HG02588 (cell line): ENCODE measurements at regions not wholly inside any gene's neighbourhood (a gene's known extent, or its start where the extent isn't known, plus 50 kb on each side); places are given as distances from the start of the nearest gene placed in this dataset.
"Not testable (repeated sequence)": the region's sequence is repeated elsewhere in the genome, so short reads cannot be mapped to it uniquely, and the experiment has no call there.

Source experiments
- ATAC-seq: cut with Tn5 transposase; IDR thresholded peaks from one replicate; pipeline ENCODE4 v1.9.1; 2021; ENCODE audit warnings: mild to moderate bottlenecking, moderate library complexity; ENCODE audit not compliant: unreplicated experiment

DNA sequence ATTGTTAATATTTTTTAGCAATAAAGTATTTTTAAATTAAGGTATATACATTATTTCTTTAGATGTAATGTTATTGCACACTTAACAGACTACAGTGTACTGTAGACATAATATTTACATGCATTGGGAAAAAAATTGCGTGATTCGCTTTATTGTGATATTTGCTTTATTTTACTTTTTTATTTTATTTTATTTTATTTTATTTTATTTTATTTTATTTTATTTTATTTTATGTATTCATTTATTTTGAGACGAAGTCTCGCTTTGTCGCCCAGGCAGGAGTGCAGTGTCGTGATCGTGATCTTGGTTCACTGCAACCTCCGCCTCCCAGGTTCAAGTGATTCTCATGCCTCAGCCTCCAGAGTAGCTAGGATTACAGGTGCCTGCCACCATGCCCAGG, 1522.7 kb downstream of the AMY1C start:
- not testable (repeated sequence) for ATAC-seq

DNA sequence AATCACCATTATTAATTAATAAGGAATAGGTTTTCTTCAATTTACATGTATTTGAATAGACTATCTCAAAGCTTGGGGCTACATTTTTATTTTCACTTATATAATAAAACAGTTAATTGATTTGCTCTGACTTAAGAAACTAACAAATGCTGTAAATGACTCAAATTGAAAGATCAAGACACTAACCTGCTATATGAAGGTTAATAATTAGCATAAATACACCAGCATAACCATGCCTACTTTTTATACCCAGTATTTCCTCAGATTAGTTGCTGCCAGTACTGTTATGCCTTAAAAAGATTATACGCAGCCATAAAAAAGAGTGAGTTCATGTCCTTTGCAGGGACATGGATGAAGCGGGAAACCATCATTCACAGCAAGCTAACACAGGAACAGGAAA, 1545.1 kb downstream of the AMY1C start:
- no peak for ATAC-seq

DNA sequence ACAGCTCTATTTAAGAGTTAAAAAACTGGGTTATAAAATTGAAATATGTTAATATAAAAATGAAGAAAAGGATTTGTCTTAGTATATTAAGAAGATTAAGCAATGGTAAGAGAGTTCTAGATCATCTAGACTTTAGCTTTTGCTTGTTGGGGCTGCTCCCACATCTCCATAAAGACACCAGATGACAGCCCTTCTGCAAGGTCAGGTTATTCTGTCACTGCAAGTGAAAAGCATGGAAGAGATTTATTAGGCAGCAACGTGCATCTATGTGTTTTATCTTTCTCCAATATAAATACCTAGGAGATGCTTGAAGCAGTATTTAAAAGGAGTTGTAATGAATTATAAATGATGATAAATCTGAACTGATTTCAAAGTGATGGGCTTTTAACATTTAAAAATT, 1560.4 kb downstream of the AMY1C start:
- ATAC-seq = no peak

DNA sequence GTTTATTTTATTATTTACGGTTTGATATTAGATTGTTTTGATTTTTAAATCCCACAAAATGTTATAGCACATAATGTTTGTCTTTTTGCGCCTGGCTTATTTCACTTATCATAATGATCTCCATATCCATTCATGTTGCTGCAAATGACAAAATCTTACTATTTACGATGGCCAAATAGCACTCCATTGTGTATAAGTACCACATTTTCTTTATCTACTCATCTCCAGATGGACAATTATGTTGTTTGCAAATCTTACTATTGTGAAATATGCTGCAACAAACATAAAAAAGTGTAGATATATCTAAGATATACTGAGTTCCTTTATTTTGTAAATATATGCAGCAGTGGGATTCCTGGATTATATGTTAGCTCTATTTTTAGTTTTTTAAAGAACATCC, 1568.3 kb downstream of the AMY1C start:
- no peak for ATAC-seq

DNA sequence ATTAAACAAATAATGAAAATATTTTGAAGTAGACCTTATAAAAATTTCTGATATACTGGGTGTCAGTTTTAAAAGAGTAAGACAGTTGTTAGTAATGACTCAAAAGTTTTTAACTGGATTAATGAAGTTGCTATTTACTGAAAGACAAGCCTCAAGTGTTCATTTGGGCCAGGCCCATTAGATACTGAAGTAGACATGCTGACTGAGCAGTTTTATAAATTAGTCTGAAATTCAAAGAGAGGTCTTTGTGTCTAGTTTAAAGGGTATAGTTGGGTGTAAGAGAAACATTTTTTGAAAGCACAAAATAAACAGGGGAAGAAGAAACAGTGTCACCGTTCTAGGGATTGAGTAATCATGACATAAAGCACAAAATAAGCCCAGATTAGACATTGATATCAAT, 1577.2 kb downstream of the AMY1C start:
- no peak for ATAC-seq

DNA sequence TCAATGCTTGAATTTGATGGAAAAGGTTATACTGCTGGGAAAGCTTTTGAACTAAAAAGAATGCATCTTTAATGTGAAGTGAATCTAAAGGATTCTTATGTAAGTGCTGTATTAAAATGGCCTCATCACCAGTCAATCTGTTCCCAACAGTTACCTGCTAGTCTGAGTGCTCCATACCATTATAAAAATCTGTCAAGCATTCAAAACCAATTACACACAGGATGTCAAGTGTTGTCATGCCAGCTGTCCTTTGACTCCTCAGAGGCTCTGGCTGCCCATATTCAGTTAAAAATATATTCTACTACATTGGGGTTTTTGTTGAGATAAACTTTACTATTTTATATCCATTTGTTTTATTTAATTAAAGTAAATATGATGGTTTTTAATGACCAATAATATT, 1587.7 kb downstream of the AMY1C start:
- no peak for ATAC-seq

DNA sequence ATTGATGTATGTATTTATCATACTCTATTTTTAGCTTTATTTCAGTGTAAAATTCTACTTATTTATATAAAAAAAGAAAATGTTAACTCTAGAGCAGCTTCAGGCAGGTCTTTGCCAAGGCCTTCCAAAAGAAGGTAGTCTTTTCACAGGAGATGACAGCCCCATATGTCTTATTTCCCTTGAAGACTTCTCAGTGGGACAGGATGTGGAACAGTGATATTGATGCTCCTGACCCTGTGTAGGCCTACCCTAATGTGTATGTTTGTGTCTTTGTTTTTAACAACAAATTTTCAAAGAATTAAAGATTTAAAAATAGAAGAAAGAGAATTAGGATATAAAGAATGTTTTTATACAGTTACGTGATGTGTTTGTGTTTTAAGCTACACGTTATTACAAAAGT, 1593.6 kb downstream of the AMY1C start:
- ATAC-seq = no peak

DNA sequence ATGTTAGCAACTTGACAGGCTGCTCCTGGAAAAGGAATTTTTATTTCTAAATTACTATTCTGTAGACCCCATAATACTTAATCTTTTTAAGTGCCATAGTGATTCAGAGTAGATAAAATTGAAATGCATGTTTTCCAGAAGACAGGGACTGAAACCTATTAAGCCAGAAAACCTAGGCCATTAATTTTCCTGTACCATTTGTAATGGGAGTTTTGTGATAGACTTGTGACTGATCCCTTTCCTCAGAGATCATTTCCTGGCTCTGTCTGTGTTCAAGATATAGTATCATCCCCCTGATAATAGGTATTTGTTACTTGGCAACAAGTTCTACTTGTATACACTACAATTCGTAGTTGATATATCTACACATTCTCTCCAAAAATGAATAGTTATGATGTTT, 1609.8 kb downstream of the AMY1C start:
- no peak for ATAC-seq

DNA sequence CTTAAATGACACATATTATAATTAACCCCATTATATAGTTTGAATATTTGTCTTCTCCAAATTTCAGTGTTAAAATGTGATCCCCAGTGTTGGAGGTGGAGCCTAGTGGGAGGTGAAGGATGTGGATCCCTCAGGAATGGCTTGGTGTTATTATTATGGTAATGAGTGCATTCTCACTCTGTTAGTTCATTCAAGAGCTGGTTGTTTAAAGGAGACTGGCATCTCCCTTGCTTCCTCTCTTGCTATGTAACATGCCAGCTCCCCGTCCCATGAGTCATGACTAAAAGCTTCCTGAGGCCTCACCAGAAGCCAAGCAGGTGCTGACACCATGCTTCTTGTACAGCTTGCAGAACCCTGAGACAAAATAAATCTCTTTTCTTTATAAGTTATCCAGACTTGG, 1612.7 kb downstream of the AMY1C start:
- no peak for ATAC-seq

DNA sequence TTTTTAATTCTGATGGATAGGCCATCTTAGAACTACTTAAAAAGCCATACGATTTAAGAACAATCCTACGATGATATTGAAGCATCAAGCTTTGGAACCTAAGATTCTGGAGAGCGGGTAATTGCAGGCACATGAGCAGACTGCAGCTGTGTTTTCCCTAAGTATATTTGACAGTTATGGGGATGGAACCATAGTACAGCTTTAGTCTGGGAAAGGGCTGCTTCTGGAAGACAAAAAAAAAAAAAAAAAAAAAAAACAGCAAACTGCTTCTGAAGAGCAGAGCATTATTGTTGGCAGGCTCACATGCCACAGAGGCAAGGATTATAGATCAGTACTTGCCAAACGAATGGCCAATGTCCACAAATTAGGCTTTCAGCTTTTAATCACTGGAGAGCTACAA, 1618.7 kb downstream of the AMY1C start:
- ATAC-seq = no peak

DNA sequence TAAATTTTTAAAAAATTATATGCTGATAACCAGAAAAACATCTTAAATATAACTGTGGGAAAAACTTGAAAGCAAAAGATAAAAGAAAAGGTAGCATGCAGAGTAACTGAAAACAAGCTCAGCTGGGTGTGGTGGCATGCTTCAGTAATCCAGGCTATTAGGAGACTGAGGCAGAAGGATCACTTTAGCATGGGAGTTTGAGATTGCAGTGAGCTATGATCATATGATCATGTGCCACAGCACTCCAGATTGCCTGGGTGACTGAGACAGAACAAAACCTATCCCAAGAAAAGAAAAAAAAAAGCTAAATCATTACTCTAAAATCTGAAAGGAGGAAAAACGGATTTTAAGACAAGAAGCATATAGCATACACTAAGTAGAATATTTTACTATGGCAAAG, 1624.0 kb downstream of the AMY1C start:
- ATAC-seq = no peak

DNA sequence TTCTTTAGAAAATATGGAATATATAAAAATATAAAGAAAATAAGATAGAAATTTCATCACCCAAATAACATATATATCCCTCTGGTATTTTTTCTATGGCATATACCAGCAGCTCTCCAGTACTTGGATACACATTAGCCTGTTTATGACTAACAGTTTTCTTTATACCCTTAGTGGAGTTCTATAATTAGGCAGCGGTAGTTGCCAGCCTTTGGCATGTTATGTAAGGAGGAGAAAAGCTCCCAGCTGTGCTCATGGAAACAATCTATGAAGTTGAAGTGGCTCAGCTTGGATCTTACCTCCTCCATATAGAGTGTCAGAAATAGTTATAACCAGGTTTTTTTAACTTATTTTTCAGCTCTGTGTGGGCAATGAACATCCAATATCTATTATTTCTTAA, 1636.8 kb downstream of the AMY1C start:
- no peak for ATAC-seq

DNA sequence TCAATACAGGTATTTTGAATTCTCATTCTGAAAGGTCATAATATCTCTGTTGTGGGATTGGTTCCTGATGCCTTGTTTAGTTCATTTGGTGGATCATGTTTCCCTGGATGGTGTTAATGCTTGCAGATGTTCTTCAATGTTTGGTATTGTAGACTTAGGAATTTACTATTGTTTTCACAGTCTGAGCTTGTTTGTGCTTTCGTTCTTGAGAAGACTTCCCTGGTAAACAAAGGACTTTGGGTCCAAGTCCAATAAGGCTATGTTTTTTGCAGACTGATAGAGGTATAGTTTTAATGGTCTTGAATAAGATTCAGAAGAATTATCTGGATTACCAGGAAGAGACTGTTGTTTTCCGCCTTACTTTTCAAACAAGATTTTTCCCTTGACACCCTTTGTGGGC, 1646.3 kb downstream of the AMY1C start:
- no peak for ATAC-seq

DNA sequence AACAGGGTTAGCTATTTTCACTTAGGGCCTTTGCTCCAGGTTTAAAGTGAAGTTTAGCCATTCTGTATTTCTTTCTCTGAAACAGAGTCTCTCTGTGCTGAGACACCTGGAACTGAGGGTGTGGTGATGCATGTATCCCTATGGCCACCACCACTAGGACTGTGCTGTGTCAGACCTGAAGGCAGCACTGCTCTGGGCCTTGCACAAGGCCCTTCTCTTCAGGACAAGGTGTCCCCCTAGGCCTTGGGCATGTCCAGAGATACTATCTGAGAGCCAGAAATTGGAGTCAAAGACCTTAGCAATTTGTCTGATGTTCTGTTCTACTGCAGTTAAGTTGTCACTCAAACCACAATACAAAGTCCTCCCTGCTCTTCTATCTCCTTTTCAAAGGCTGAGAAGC, 1649.2 kb downstream of the AMY1C start:
- ATAC-seq = no peak

DNA sequence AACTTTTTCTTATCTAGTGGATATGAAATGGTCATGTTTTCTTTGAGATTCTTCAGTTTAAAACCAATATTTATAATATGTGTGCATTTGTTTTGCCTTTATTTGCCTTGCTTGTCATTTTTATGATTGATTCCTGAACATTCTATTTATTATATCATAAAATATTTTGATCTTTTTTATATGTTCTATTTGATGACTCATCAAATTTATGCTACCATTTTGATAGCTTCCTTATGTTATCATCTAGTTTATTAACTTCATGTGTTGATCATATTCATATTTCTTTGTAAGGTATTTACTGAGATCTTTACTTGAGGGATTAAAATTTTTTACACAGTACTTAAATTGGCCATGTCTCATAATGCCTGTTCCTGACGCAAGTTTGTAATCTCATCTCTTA, 1650.0 kb downstream of the AMY1C start:
- ATAC-seq = no peak

DNA sequence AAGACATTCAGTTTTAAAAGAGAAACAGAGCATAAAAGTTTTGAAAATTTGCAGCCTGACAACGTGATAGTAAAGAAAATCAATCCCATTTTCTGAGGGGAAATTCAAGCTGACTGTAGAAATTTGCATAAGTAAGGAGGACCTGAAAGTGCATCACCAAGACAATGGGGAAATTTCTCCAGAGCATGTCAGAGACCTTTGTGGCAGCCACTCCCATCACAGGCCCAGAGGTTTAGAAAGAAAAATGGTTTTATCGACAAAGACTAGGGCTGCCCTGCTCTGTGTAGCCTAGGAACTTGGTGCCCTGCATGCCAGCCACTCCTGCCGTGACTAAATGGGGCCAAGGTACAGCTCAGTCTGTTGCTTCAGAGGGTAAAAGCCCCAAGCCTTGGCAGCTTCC, 1640.2 kb upstream of the PRMT6 start:
- ATAC-seq = no peak

DNA sequence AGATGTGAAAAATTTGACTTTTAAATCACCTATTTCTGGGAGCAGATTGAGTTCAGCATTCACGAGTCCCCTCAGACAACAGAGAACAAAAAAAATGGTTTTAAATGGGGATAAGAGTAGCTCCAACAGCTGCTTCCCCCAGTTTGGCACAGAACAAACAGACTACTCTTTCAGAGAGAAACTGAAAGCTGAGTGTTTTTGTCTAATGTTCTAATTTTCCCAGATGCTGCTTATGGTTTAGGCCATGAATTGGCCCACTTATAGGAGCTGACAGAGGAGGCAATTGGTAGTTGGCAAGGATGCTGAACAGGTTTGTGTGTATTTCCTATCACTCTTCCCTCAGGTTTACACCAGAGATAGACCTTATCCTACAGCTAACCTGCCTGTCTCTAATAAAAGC, 1637.4 kb upstream of the PRMT6 start:
- no peak for ATAC-seq

DNA sequence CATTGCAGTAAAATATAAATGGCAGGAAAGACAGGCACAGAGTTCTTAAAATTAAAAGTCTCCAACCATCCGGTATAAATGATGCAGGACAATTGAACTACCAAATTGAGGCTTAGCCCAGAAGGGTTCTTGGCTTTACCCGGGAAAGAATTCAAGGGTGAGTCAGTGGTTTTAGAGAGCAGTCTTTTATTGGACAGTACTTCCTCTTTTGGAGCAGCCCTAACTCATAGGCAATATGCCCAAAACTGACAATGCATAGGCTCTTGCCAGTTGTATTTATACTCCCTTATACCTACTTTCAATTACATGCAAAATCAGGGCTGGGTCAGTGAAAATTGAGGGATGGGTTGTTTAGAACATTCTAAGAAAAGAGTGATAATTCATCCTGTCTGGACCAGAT, 1628.9 kb upstream of the PRMT6 start:
- no peak for ATAC-seq

DNA sequence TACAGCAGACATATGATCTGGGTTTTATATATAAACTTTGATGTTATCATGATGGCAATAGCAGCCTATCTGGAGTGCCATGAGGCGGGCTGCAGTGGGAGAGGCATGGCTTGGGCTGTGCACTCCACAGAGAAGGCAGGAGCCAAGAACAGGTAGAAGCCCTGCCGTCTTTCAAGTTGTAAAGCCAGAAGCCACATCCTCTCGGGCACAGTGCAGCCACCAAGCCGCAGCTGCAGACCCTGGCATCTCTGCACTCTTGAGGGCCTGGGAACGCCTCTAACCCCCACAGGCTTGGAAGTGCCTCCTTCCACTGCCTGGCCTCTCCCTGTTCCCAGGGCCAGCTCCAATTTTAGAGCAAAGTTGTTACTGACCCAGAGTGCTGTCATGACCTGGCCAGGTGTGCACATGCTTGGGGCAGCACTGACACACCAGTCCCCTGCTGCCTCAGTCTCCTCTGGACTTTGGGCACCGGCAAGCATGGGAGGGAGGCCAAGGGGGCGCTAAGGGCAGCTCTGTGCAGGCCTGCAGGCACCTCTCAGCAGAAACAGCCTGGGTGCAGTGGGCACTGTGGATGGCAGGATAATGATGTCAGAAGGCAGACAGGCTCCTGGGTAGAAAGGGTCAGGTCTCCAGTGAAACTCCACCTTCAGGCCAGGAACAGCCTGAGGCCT, 1619.8 kb upstream of the PRMT6 start:
- ATAC-seq = no peak

DNA sequence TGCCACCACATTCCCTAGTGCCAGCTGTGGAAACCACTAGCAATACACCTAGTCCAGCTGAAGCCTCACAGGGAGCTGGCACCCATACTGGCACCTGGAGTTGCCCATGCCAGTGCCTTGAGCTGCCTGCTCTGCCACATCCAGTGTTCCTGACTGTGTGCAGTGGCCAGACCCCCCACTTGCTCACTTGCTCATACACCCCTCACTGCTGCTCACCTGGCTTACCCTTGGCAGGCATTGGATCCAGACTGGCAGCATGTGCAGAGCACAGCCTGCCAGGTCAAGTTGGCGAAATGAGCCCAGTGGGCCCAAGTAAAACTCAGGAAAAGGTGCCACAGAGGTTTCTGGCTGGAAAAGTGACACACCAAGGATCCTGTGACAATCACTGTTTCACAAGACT, 1618.6 kb upstream of the PRMT6 start:
- no peak for ATAC-seq

DNA sequence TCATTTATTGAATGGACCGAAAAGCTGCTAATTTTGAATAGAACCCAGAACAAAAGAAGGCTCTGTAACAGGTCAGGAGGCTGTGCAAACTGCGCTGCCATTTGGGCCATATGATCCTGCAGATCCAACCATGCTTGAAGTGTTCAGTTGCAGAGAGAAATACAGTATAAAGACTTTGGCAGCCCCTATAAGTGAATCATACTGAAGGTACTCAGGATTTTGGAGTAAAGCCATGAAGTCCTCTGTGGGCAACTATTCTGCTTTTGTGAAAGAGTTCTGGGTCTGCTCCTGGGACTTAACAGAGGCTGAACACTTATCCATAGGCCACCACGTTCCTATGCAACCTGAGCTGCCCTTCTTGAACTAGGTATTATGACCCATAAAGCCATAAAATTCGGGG, 1613.6 kb upstream of the PRMT6 start:
- ATAC-seq = no peak

DNA sequence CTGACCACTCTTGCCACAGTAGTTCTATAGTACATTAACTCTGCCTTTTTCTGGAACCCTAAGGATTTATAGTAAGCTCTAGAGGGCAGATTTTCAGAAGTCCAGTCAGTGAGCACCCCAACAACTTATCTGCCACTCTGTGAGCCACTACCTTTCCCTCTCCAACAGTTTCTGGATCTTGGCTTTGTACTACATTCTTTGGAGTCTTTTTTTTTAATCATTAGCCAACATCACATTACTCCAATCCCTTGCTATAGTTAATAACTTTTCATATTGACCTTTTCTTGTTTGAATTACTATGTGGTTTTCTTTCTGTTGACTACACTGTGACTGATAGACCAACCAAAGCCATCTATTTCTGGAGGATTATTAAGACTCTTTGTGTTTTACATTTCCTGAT, 1596.7 kb upstream of the PRMT6 start:
- ATAC-seq = no peak

DNA sequence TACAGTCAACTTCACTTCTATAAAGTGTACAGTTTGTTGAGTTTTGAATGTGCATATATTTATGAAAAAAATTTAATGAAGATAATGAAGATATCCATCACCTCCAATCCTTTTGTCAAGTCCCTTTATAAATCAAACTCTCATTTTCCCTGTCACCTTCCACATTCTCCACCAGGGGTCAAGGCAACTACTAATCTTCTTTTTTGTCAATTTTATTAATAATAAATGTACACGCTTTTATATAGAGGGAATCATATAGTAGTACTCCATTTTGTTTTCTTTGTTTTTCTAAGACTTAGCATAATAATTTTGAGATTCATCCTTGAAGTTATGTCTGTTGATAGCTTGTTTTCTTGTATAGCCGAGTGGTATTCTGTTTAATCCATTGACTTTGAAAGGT, 1594.2 kb upstream of the PRMT6 start:
- ATAC-seq = no peak

DNA sequence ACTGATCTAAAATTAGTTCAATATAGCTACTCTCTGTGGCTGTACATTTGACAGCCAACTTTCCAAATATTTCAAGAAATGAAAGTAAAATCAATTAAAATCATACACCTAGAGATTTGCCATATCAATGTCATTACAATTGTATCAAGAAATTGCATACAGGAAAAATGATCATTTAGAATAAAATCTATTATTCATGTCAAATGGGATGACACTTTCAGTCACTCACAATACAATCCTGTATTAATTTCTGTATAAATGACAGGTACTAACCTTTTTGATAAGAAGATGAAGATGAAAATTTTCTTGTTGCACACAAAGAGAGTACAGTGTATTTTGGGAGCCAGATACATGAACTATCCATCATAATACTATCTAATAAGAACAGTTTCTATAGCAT, 1588.9 kb upstream of the PRMT6 start:
- no peak for ATAC-seq
